ENCODE measurements at regions not wholly inside any gene's neighbourhood (a gene's known extent, or its start where the extent isn't known, plus 50 kb on each side); places are given as distances from the start of the nearest gene placed in this dataset.

GRCh38 chr5:30802961-30803705 lies 390.4 kb upstream of the CDH6 start:
- Histone ChIP-seq H3K27ac (ENCODE audit: insufficient read depth, low read depth, low read length) (no peak overlapping the region), H3K9me1 (replicated peaks; ENCODE audit: control insufficient read depth, extremely low read depth, insufficient read depth, low read length) (no peaks in the 10 kb centered on the region), H3K9me3 (replicated peaks; ENCODE audit: control insufficient read depth, insufficient read depth, low read length) (peaks cover 7% of the 10 kb centered on the region), H4K20me1 (replicated peaks; ENCODE audit: control insufficient read depth, extremely low read depth, insufficient read depth, low read length) (no peaks in the 10 kb centered on the region), H3K27me3 (ENCODE audit: control insufficient read depth in 2 of 2, insufficient read depth in 2 of 2, low read length in 2 of 2) (no peaks in the 10 kb centered on the region), H3K4me1 (ENCODE audit: control insufficient read depth, extremely low read depth, insufficient read depth, low read length) (no peaks in the 10 kb centered on the region), H3K36me3 (ENCODE audit: control insufficient read depth in 2 of 2, extremely low read depth in 1 of 2, insufficient read depth in 2 of 2, low read length in 2 of 2) (no peaks in the 10 kb centered on the region), H2AFZ (ENCODE audit: low read depth, low read length) (no peak overlapping the region), H3K9ac (replicated peaks; ENCODE audit: extremely low read depth, insufficient read depth, low read length) (no peak overlapping the region), H3K4me3 (replicated peaks in 1 of 3; ENCODE audit: insufficient read depth in 1 of 3, low read depth in 1 of 3, low read length in 3 of 3) (no peak overlapping the region), H3K4me2 (ENCODE audit: insufficient read depth, low read length) (no peak overlapping the region), H3K79me2 (ENCODE audit: control insufficient read depth, insufficient read depth, low read length) (no peaks in the 10 kb centered on the region)
- dilution Hi-C loops (cut with MboI; ENCODE audit: extremely low pct_ligation_motif_present, low sequenced_read_pairs) (no loop called here), intact Hi-C loops (cut with micrococcal nuclease) (no loop called here)
- ChIA-PET POLR2A (no interaction called here), CTCF (no interaction called here)
- BruUV-seq (replicated peaks): no TSS peak
- no peak for FAIRE-seq
- TF ChIP-seq POLR2A (IDR thresholded peaks at IDR 0.05; ENCODE audit: low read depth, low read length) (no peak), POLR2AphosphoS5 (IDR thresholded peaks at IDR 0.05; ENCODE audit: insufficient read depth, low read depth, low read length) (no peak), JUN (IDR thresholded peaks at IDR 0.05; ENCODE audit: borderline replicate concordance, insufficient read depth, insufficient read length, low read depth) (no peak), GATA2 (IDR thresholded peaks at IDR 0.05; ENCODE audit: insufficient read depth, insufficient read length, low read depth, low read length) (no peak), CTCF (IDR thresholded peaks at IDR 0.05; ENCODE audit: extremely low read depth in 1 of 2, insufficient read depth in 1 of 2, low read depth in 1 of 2, low read length in 2 of 2) (no peak), MAX (IDR thresholded peaks at IDR 0.05; ENCODE audit: insufficient read depth, insufficient read length) (no peak), EZH2 (IDR thresholded peaks at IDR 0.05; ENCODE audit: borderline replicate concordance, low read depth, low read length, severe bottlenecking) (no peak), FOS (IDR thresholded peaks at IDR 0.05; ENCODE audit: borderline replicate concordance, insufficient read depth, low read length) (no peak), MYC (IDR thresholded peaks at IDR 0.05; ENCODE audit: low read depth, low read length) (no peak)
- no peak for DNase-seq (ENCODE audit: low read depth, low spot score)

Data from endothelial cell of umbilical vein (primary cell).